Endothelial cell of umbilical vein (primary cell): ENCODE measurements at regions not wholly inside any gene's neighbourhood (a gene's known extent, or its start where the extent isn't known, plus 50 kb on each side); places are given as distances from the start of the nearest gene placed in this dataset.

Source experiments
- BruUV-seq: library from RNA; stranded (reverse); fragments of 400-500 nt; replicated peaks from 2 replicates; lab custom pipeline; 2021; lab: Mats Ljungman, UMichigan
- CTCF ChIA-PET: fragments of 300-600, 350-600 bp; sonication (Branson Sonifier 250); formaldehyde crosslinking; loops from one replicate; lab custom pipeline; 2021; ENCODE audit warnings: antibody characterized with exemption, inconsistent platforms; lab: Charles Lee
- POLR2A ChIA-PET: fragments of 300-600, 350-600 bp; sonication (Branson Sonifier 250); formaldehyde crosslinking; loops from one replicate; lab custom pipeline; 2021; ENCODE audit warnings: antibody characterized with exemption, inconsistent platforms; lab: Charles Lee
- DNase-seq: peaks from one replicate; pipeline ENCODE4 v3.0.0-alpha.2; 2011; ENCODE audit warnings: low read depth, low spot score
- FAIRE-seq: peaks from 2 replicates; lab custom pipeline; 2011; peaks lifted over from hg19 to GRCh38; lab: Jason Lieb, UNC
- H2AFZ ChIP-seq: 2 replicates; pipeline ENCODE4 v1.6.0; 2012; ENCODE audit warnings: low read depth, low read length, control low read depth, inconsistent platforms
- H3K27ac ChIP-seq: 2 replicates; pipeline ENCODE4 v1.5.1; 2011; ENCODE audit warnings: low read depth, mild to moderate bottlenecking, control low read depth, low read length, moderate library complexity; ENCODE audit not compliant: insufficient read depth
- H3K27me3 ChIP-seq, 2 experiments: 2 replicates each; pipeline versions ENCODE4 v1.6.0 to v1.6.1; 2011; ENCODE audit warnings: low read length in 2 of 2, mixed read lengths in 1 of 2; ENCODE audit not compliant: control insufficient read depth in 2 of 2, insufficient read depth in 2 of 2
- H3K36me3 ChIP-seq, 2 experiments: 2 replicates in 1 of 2; 3 replicates in 1 of 2; pipeline ENCODE4 v1.5.1; 2011; ENCODE audit warnings: low read length in 2 of 2, mild to moderate bottlenecking in 1 of 2, moderate library complexity in 1 of 2; ENCODE audit not compliant: control insufficient read depth in 2 of 2, insufficient read depth in 2 of 2; ENCODE audit errors: extremely low read depth in 1 of 2
- H3K4me1 ChIP-seq: 3 replicates; pipeline ENCODE4 v1.5.1; 2011; ENCODE audit warnings: mild to moderate bottlenecking, low read length; ENCODE audit not compliant: control insufficient read depth, insufficient read depth; ENCODE audit errors: extremely low read depth
- H3K4me2 ChIP-seq: 2 replicates; pipeline ENCODE4 v1.6.1; 2011; ENCODE audit warnings: low read length, control low read depth, mixed read lengths; ENCODE audit not compliant: insufficient read depth
- H3K4me3 ChIP-seq, 3 experiments: fragments of 200-600 bp in 1 of 3; sonication (generic), shearing (Covaris generic) in 1 of 3; replicated peaks in 1 of 3; 2 replicates each; pipeline ENCODE4 v1.5.1; 2011 to 2016; ENCODE audit warnings: control low read depth in 3 of 3, low read length in 3 of 3, mild to moderate bottlenecking in 2 of 3, inconsistent platforms in 1 of 3, low read depth in 1 of 3, moderate library complexity in 1 of 3; ENCODE audit not compliant: insufficient read depth in 1 of 3
- H3K79me2 ChIP-seq: 2 replicates; pipeline ENCODE4 v1.6.0; 2012; ENCODE audit warnings: low read length, inconsistent platforms; ENCODE audit not compliant: control insufficient read depth, insufficient read depth
- H3K9ac ChIP-seq: replicated peaks from 2 replicates; pipeline ENCODE3; 2011; ENCODE audit warnings: low read length, control low read depth; ENCODE audit not compliant: insufficient read depth; ENCODE audit errors: extremely low read depth
- H3K9me1 ChIP-seq: replicated peaks from 3 replicates; pipeline ENCODE4 v1.6.0; 2011; ENCODE audit warnings: mild to moderate bottlenecking, low read length; ENCODE audit not compliant: control insufficient read depth, insufficient read depth; ENCODE audit errors: extremely low read depth
- H3K9me3 ChIP-seq: replicated peaks from 2 replicates; pipeline ENCODE4 v1.5.1; 2012; ENCODE audit warnings: low read length, inconsistent platforms; ENCODE audit not compliant: control insufficient read depth, insufficient read depth
- H4K20me1 ChIP-seq: replicated peaks from 2 replicates; pipeline ENCODE3; 2011; ENCODE audit warnings: mild to moderate bottlenecking, low read length; ENCODE audit not compliant: control insufficient read depth, insufficient read depth; ENCODE audit errors: extremely low read depth
- EZH2 ChIP-seq: IDR thresholded peaks from 2 replicates; pipeline ENCODE4 v1.6.1; 2012; ENCODE audit warnings: borderline replicate concordance, low read depth, mild to moderate bottlenecking, moderate library complexity, low read length, inconsistent platforms; ENCODE audit not compliant: severe bottlenecking
- FOS ChIP-seq: IDR thresholded peaks from 2 replicates; pipeline ENCODE4 v1.6.1; 2011; ENCODE audit warnings: mild to moderate bottlenecking, low read length, moderate library complexity, borderline replicate concordance; ENCODE audit not compliant: insufficient read depth
- GATA2 ChIP-seq: IDR thresholded peaks from 2 replicates; pipeline ENCODE4 v1.7.0; 2011; ENCODE audit warnings: low read depth, mild to moderate bottlenecking, moderate library complexity, mixed read lengths, low read length; ENCODE audit not compliant: insufficient read length, insufficient read depth
- JUN ChIP-seq: IDR thresholded peaks from 2 replicates; pipeline ENCODE4 v1.6.1; 2011; ENCODE audit warnings: borderline replicate concordance, low read depth; ENCODE audit not compliant: insufficient read length, insufficient read depth
- MAX ChIP-seq: IDR thresholded peaks from 2 replicates; pipeline ENCODE4 v1.6.1; 2011; ENCODE audit not compliant: insufficient read depth, insufficient read length
- MYC ChIP-seq: IDR thresholded peaks from one replicate; pipeline ENCODE4 v1.6.1; 2011; ENCODE audit warnings: mild to moderate bottlenecking, low read depth, low read length
- POLR2A ChIP-seq: IDR thresholded peaks from 2 replicates; pipeline ENCODE4 v1.6.1; 2012; ENCODE audit warnings: low read depth, mild to moderate bottlenecking, control low read depth, low read length
- POLR2AphosphoS5 ChIP-seq: IDR thresholded peaks from 2 replicates; pipeline ENCODE4 v1.6.1; 2012; ENCODE audit warnings: low read depth, mild to moderate bottlenecking, control low read depth, low read length, moderate library complexity; ENCODE audit not compliant: insufficient read depth
- dilution Hi-C: fragments of 300-500 bp; cut with MboI; formaldehyde crosslinking; loops from one replicate; pipeline ENCODE4 v1.15.0; 2019; ENCODE audit warnings: low sequenced_read_pairs; ENCODE audit not compliant: extremely low pct_ligation_motif_present
- intact Hi-C: fragments of 100-400 bp; cut with micrococcal nuclease; formaldehyde crosslinking; loops from one replicate; pipeline ENCODE4 v1.10.0; 2022
- TF ChIP-seq, protein P1 (sequence below), 2 donors: IDR thresholded peaks; 1 replicate in 1 of 2; 2 replicates in 1 of 2; pipeline ENCODE4 v1.5.1; 2011; ENCODE audit warnings: low read length in 2 of 2, mild to moderate bottlenecking in 2 of 2, moderate library complexity in 2 of 2, control low read depth in 1 of 2, inconsistent platforms in 1 of 2, low read depth in 1 of 2; ENCODE audit not compliant: insufficient read depth in 1 of 2; ENCODE audit errors: extremely low read depth in 1 of 2

DNA sequence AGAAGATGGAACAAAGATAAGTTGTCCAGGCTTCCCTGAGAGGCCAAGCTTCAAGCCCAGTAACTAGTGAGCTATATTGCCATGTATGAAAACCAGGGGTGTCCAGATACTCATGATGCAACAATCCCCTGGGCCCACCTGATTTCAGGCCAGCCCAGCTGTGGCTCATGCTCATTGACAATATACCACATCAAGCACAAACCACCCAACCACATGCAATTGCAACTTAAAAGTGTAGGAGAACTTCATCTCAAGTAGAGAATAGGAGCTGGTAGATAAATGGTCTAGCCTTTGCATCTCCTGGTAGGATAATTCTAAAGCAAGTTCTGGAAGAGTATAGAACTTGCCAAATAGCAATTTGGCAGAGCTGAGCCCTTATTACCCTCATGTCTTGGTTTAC is 561.3 kb downstream of the IGSF11 start:
- no TSS peak for BruUV-seq
- no peak for FAIRE-seq
- ChIA-PET POLR2A (no interaction called here), CTCF (no interaction called here)
- intact Hi-C loops (no loop called here), dilution Hi-C loops (no loop called here)
- Histone ChIP-seq H3K4me1 (no peaks in the 10 kb centered on the region), H3K27me3 (no peaks in the 10 kb centered on the region), H3K4me2 (no peak overlapping the region), H3K4me3 (no peak overlapping the region), H3K36me3 (no peaks in the 10 kb centered on the region), H3K79me2 (no peaks in the 10 kb centered on the region), H4K20me1 (no peaks in the 10 kb centered on the region), H3K9ac (no peak overlapping the region), H3K9me3 (no peaks in the 10 kb centered on the region), H3K9me1 (no peaks in the 10 kb centered on the region), H3K27ac (no peak overlapping the region), H2AFZ (no peak overlapping the region)
- no peak for DNase-seq
- TF ChIP-seq, protein P1, sequence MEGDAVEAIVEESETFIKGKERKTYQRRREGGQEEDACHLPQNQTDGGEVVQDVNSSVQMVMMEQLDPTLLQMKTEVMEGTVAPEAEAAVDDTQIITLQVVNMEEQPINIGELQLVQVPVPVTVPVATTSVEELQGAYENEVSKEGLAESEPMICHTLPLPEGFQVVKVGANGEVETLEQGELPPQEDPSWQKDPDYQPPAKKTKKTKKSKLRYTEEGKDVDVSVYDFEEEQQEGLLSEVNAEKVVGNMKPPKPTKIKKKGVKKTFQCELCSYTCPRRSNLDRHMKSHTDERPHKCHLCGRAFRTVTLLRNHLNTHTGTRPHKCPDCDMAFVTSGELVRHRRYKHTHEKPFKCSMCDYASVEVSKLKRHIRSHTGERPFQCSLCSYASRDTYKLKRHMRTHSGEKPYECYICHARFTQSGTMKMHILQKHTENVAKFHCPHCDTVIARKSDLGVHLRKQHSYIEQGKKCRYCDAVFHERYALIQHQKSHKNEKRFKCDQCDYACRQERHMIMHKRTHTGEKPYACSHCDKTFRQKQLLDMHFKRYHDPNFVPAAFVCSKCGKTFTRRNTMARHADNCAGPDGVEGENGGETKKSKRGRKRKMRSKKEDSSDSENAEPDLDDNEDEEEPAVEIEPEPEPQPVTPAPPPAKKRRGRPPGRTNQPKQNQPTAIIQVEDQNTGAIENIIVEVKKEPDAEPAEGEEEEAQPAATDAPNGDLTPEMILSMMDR (IDR thresholded peaks at IDR 0.05; ENCODE audit: extremely low read depth in 1 of 2, insufficient read depth in 1 of 2, low read depth in 1 of 2, low read length in 2 of 2) = no peak
- TF ChIP-seq MAX (no peak), MYC (no peak), EZH2 (no peak), JUN (no peak), FOS (no peak), POLR2AphosphoS5 (no peak), POLR2A (no peak), GATA2 (no peak)
